ENCODE measurements at regions not wholly inside any gene's neighbourhood (a gene's known extent, or its start where the extent isn't known, plus 50 kb on each side); places are given as distances from the start of the nearest gene placed in this dataset.
"Not testable (repeated sequence)": the region's sequence is repeated elsewhere in the genome, so short reads cannot be mapped to it uniquely, and the experiment has no call there.

- BruUV-seq (replicated peaks): no TSS peak
Measured at GRCh38 chr3:4251412-4251811, 51.8 kb upstream of the SETMAR start.

GRCh38 chr3:4253072-4253832 is 49.9 kb upstream of the SETMAR start:
- H3K9me3 ChIP-seq (replicated peaks; ENCODE audit: control insufficient read depth, insufficient read depth, low read length); H3K4me1 ChIP-seq (ENCODE audit: control insufficient read depth, extremely low read depth, insufficient read depth, low read length); H3K9ac ChIP-seq (replicated peaks; ENCODE audit: extremely low read depth, insufficient read depth, low read length); H3K79me2 ChIP-seq (ENCODE audit: control insufficient read depth, insufficient read depth, low read length); H3K9me1 ChIP-seq (replicated peaks; ENCODE audit: control insufficient read depth, extremely low read depth, insufficient read depth, low read length); H3K4me3 ChIP-seq (replicated peaks in 1 of 3; ENCODE audit: insufficient read depth in 1 of 3, low read depth in 1 of 3, low read length in 3 of 3); H3K27ac ChIP-seq (ENCODE audit: insufficient read depth, low read depth, low read length); intact Hi-C loops (cut with micrococcal nuclease); H4K20me1 ChIP-seq (replicated peaks; ENCODE audit: control insufficient read depth, extremely low read depth, insufficient read depth, low read length); H2AFZ ChIP-seq (ENCODE audit: low read depth, low read length); CTCF ChIA-PET; dilution Hi-C loops (cut with MboI; ENCODE audit: extremely low pct_ligation_motif_present, low sequenced_read_pairs); POLR2A ChIA-PET; BruUV-seq (replicated peaks); H3K27me3 ChIP-seq (ENCODE audit: control insufficient read depth in 2 of 2, insufficient read depth in 2 of 2, low read length in 2 of 2); FAIRE-seq; H3K36me3 ChIP-seq (ENCODE audit: control insufficient read depth in 2 of 2, extremely low read depth in 1 of 2, insufficient read depth in 2 of 2, low read length in 2 of 2); H3K4me2 ChIP-seq (ENCODE audit: insufficient read depth, low read length); DNase-seq (ENCODE audit: low read depth, low spot score): not testable (repeated sequence)

More at GRCh38 chr3:4251412-4251811, 51.8 kb upstream of the SETMAR start:
- dilution Hi-C loops (cut with MboI; ENCODE audit: extremely low pct_ligation_motif_present, low sequenced_read_pairs): no loop called here
- no peaks in the 10 kb centered on the region for H3K36me3 ChIP-seq (ENCODE audit: control insufficient read depth in 2 of 2, extremely low read depth in 1 of 2, insufficient read depth in 2 of 2, low read length in 2 of 2)
- H3K27me3 ChIP-seq (ENCODE audit: control insufficient read depth in 2 of 2, insufficient read depth in 2 of 2, low read length in 2 of 2): no peaks in the 10 kb centered on the region
- no peak overlapping the region for H3K9ac ChIP-seq (replicated peaks; ENCODE audit: extremely low read depth, insufficient read depth, low read length)
- no peak overlapping the region for H2AFZ ChIP-seq (ENCODE audit: low read depth, low read length)
- H3K79me2 ChIP-seq (ENCODE audit: control insufficient read depth, insufficient read depth, low read length): no peaks in the 10 kb centered on the region
- H3K9me3 ChIP-seq (replicated peaks; ENCODE audit: control insufficient read depth, insufficient read depth, low read length): no peaks in the 10 kb centered on the region
- no peak for FAIRE-seq
- no peaks in the 10 kb centered on the region for H3K4me1 ChIP-seq (ENCODE audit: control insufficient read depth, extremely low read depth, insufficient read depth, low read length)
- intact Hi-C loops (cut with micrococcal nuclease): no loop called here
- TF ChIP-seq EZH2 (IDR thresholded peaks at IDR 0.05; ENCODE audit: borderline replicate concordance, low read depth, low read length, severe bottlenecking) (no peak), JUN (IDR thresholded peaks at IDR 0.05; ENCODE audit: borderline replicate concordance, insufficient read depth, insufficient read length, low read depth) (no peak), FOS (IDR thresholded peaks at IDR 0.05; ENCODE audit: borderline replicate concordance, insufficient read depth, low read length) (no peak), MAX (IDR thresholded peaks at IDR 0.05; ENCODE audit: insufficient read depth, insufficient read length) (no peak), CTCF (IDR thresholded peaks at IDR 0.05; ENCODE audit: extremely low read depth in 1 of 2, insufficient read depth in 1 of 2, low read depth in 1 of 2, low read length in 2 of 2) (no peak), MYC (IDR thresholded peaks at IDR 0.05; ENCODE audit: low read depth, low read length) (no peak), GATA2 (IDR thresholded peaks at IDR 0.05; ENCODE audit: insufficient read depth, insufficient read length, low read depth, low read length) (no peak), POLR2AphosphoS5 (IDR thresholded peaks at IDR 0.05; ENCODE audit: insufficient read depth, low read depth, low read length) (no peak), POLR2A (IDR thresholded peaks at IDR 0.05; ENCODE audit: low read depth, low read length) (no peak)
- POLR2A ChIA-PET: no interaction called here
- H3K27ac ChIP-seq (ENCODE audit: insufficient read depth, low read depth, low read length): no peak overlapping the region
- DNase-seq (ENCODE audit: low read depth, low spot score): no peak
- CTCF ChIA-PET: no interaction called here
- H4K20me1 ChIP-seq (replicated peaks; ENCODE audit: control insufficient read depth, extremely low read depth, insufficient read depth, low read length): no peaks in the 10 kb centered on the region
- no peaks in the 10 kb centered on the region for H3K9me1 ChIP-seq (replicated peaks; ENCODE audit: control insufficient read depth, extremely low read depth, insufficient read depth, low read length)
- H3K4me3 ChIP-seq (replicated peaks in 1 of 3; ENCODE audit: insufficient read depth in 1 of 3, low read depth in 1 of 3, low read length in 3 of 3): no peak overlapping the region
- no peak overlapping the region for H3K4me2 ChIP-seq (ENCODE audit: insufficient read depth, low read length)
